Testis (tissue), 2 donors: ENCODE measurements at regions not wholly inside any gene's neighbourhood (a gene's known extent, or its start where the extent isn't known, plus 50 kb on each side); places are given as distances from the start of the nearest gene placed in this dataset.

ENCODE experiments used
- POLR2A ChIP-seq: fragments of 450-650 bp; IDR thresholded peaks from one replicate; pipeline ENCODE4 v1.6.1; 2017; ENCODE audit warnings: antibody characterized with exemption, mild to moderate bottlenecking, moderate library complexity
- TF ChIP-seq, protein P1 (sequence below), 3 experiments: fragments of 450-650 bp in 2 of 3; fragments of 200-600 bp in 1 of 3; sonication (generic) in 1 of 3; IDR thresholded peaks; one replicate each; pipeline ENCODE4 v1.5.1; 2016 to 2019; ENCODE audit warnings: antibody characterized with exemption in 3 of 3, mild to moderate bottlenecking in 2 of 3, moderate library complexity in 1 of 3

GRCh38 chr9:129445794-129446306 lies 175.1 kb downstream of the C9orf50 start:
- TF ChIP-seq, protein P1, sequence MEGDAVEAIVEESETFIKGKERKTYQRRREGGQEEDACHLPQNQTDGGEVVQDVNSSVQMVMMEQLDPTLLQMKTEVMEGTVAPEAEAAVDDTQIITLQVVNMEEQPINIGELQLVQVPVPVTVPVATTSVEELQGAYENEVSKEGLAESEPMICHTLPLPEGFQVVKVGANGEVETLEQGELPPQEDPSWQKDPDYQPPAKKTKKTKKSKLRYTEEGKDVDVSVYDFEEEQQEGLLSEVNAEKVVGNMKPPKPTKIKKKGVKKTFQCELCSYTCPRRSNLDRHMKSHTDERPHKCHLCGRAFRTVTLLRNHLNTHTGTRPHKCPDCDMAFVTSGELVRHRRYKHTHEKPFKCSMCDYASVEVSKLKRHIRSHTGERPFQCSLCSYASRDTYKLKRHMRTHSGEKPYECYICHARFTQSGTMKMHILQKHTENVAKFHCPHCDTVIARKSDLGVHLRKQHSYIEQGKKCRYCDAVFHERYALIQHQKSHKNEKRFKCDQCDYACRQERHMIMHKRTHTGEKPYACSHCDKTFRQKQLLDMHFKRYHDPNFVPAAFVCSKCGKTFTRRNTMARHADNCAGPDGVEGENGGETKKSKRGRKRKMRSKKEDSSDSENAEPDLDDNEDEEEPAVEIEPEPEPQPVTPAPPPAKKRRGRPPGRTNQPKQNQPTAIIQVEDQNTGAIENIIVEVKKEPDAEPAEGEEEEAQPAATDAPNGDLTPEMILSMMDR (IDR thresholded peaks at IDR 0.05), result no peak
- TF ChIP-seq POLR2A, result no peak
